OCI-LY7 (cell line): ENCODE measurements at regions not wholly inside any gene's neighbourhood (a gene's known extent, or its start where the extent isn't known, plus 50 kb on each side); places are given as distances from the start of the nearest gene placed in this dataset.

Experiments used
- CTCF ChIP-seq: fragments of 200-600 bp; sonication (generic); conservative IDR thresholded peaks from 2 replicates; pipeline ENCODE4 v1.5.1; 2014; ENCODE audit warnings: mild to moderate bottlenecking, antibody characterized with exemption, low read length, moderate library complexity, mixed read lengths
- EZH2phosphoT487 ChIP-seq: fragments of 200-600 bp; sonication (generic); IDR thresholded peaks from 2 replicates; pipeline ENCODE4 v1.6.1; 2018; ENCODE audit warnings: low read depth, borderline replicate concordance, mild to moderate bottlenecking, mixed run types, antibody characterized with exemption, low read length, moderate library complexity, mixed read lengths

GRCh38 chr11:90851196-90851595, 628.3 kb upstream of the CHORDC1 start:
- TF ChIP-seq CTCF (no peak), EZH2phosphoT487 (no peak)
